Upper lobe of left lung (tissue), 4 donors: ENCODE measurements at regions not wholly inside any gene's neighbourhood (a gene's known extent, or its start where the extent isn't known, plus 50 kb on each side); places are given as distances from the start of the nearest gene placed in this dataset.

ENCODE experiments used
- POLR2AphosphoS5 ChIP-seq, 2 donors: sonication (generic); formaldehyde crosslinking; IDR thresholded peaks; one replicate each; pipeline ENCODE4 v1.5.1; 2017; ENCODE audit warnings: antibody characterized with exemption in 2 of 2
- TF ChIP-seq, protein P1 (sequence below), 6 experiments: fragments of 450-650 bp in 4 of 6; fragments of 200-600 bp in 2 of 6; sonication (generic) in 2 of 6; IDR thresholded peaks; one replicate each; pipeline ENCODE4 v1.5.1; 2016 to 2019; ENCODE audit warnings: antibody characterized with exemption in 6 of 6

GRCh38 chr4:188647820-188648370 lies 508.7 kb downstream of the TRIML1 start:
- TF ChIP-seq POLR2AphosphoS5 (IDR thresholded peaks at IDR 0.05): no peak
- TF ChIP-seq, protein P1, sequence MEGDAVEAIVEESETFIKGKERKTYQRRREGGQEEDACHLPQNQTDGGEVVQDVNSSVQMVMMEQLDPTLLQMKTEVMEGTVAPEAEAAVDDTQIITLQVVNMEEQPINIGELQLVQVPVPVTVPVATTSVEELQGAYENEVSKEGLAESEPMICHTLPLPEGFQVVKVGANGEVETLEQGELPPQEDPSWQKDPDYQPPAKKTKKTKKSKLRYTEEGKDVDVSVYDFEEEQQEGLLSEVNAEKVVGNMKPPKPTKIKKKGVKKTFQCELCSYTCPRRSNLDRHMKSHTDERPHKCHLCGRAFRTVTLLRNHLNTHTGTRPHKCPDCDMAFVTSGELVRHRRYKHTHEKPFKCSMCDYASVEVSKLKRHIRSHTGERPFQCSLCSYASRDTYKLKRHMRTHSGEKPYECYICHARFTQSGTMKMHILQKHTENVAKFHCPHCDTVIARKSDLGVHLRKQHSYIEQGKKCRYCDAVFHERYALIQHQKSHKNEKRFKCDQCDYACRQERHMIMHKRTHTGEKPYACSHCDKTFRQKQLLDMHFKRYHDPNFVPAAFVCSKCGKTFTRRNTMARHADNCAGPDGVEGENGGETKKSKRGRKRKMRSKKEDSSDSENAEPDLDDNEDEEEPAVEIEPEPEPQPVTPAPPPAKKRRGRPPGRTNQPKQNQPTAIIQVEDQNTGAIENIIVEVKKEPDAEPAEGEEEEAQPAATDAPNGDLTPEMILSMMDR (IDR thresholded peaks at IDR 0.05): no peak
